Naive thymus-derived CD4-positive, alpha-beta T cell (primary cell): ENCODE measurements at regions not wholly inside any gene's neighbourhood (a gene's known extent, or its start where the extent isn't known, plus 50 kb on each side); places are given as distances from the start of the nearest gene placed in this dataset.
A peak's percentile ranks its signal among the peaks of the same experiment; 100 is the strongest.

ENCODE experiments used
- ATAC-seq: fragments of 150-1000 bp; cut with Tn5 transposase; 2 replicates; pipeline ENCODE4 v1.10.0; 2021; ENCODE audit warnings: mild to moderate bottlenecking, moderate library complexity
- CTCF ChIA-PET: fragments of 350-600 bp; sonication (Branson Sonifier 250); formaldehyde crosslinking; loops from one replicate; lab custom pipeline; 2021; ENCODE audit warnings: antibody characterized with exemption; lab: Charles Lee
- POLR2A ChIA-PET: fragments of 350-600 bp; sonication (Branson Sonifier 250); formaldehyde crosslinking; loops from one replicate; lab custom pipeline; 2021; ENCODE audit warnings: antibody characterized with exemption, inconsistent platforms; lab: Charles Lee
- DNase-seq, 9 donors: peaks; one replicate each; pipeline versions ENCODE4 v3.0.0 to v3.0.0-alpha.2; 2020 to 2022; ENCODE audit warnings: mixed read lengths in 1 of 9
- H3K27ac ChIP-seq: one replicate; pipeline ENCODE4 v1.7.0; 2013; ENCODE audit warnings: mild to moderate bottlenecking, low read depth, low read length, moderate library complexity
- H3K27me3 ChIP-seq, 2 donors: one replicate each; pipeline ENCODE4 v1.7.0; 2013; ENCODE audit warnings: low read length in 2 of 2, mild to moderate bottlenecking in 2 of 2, moderate library complexity in 2 of 2; ENCODE audit not compliant: control insufficient read depth in 2 of 2, insufficient read depth in 2 of 2
- H3K36me3 ChIP-seq, 3 experiments: 1 replicate in 2 of 3; 2 replicates in 1 of 3; pipeline ENCODE4 v1.7.0; 2013; ENCODE audit warnings: low read length in 3 of 3, mild to moderate bottlenecking in 3 of 3, moderate library complexity in 1 of 3; ENCODE audit not compliant: insufficient read depth in 3 of 3, control insufficient read depth in 2 of 3
- H3K4me1 ChIP-seq, 2 donors: one replicate each; pipeline ENCODE4 v1.7.0; 2013; ENCODE audit warnings: low read length in 2 of 2, mild to moderate bottlenecking in 2 of 2, moderate library complexity in 1 of 2; ENCODE audit not compliant: control insufficient read depth in 2 of 2, insufficient read depth in 2 of 2
- H3K4me3 ChIP-seq: 2 replicates; pipeline ENCODE4 v1.7.0; 2013; ENCODE audit warnings: mild to moderate bottlenecking, low read length
- H3K9me3 ChIP-seq, 3 experiments: 1 replicate in 2 of 3; 2 replicates in 1 of 3; pipeline ENCODE4 v1.7.0; 2013; ENCODE audit warnings: low read length in 3 of 3; ENCODE audit not compliant: control insufficient read depth in 2 of 3
- H3K27ac Mint-ChIP-seq, 9 donors: one replicate each; pipeline ENCODE4 v1.8.0; 2020 to 2022; ENCODE audit warnings: mixed read lengths in 9 of 9, mild to moderate bottlenecking in 8 of 9, moderate library complexity in 5 of 9, inconsistent platforms in 2 of 9
- H3K27me3 Mint-ChIP-seq, 5 donors: one replicate each; pipeline ENCODE4 v1.8.0; 2021 to 2022; ENCODE audit warnings: mixed read lengths in 5 of 5, mild to moderate bottlenecking in 1 of 5
- H3K36me3 Mint-ChIP-seq, 5 donors: one replicate each; pipeline ENCODE4 v1.8.0; 2020 to 2022; ENCODE audit warnings: mixed read lengths in 5 of 5, mild to moderate bottlenecking in 3 of 5, inconsistent platforms in 1 of 5
- H3K4me1 Mint-ChIP-seq, 7 donors: one replicate each; pipeline ENCODE4 v1.8.0; 2020 to 2022; ENCODE audit warnings: mixed read lengths in 7 of 7, mild to moderate bottlenecking in 3 of 7, inconsistent platforms in 1 of 7
- H3K4me3 Mint-ChIP-seq, 10 donors: one replicate each; pipeline ENCODE4 v1.8.0; 2020 to 2022; ENCODE audit warnings: mild to moderate bottlenecking in 10 of 10, mixed read lengths in 10 of 10, moderate library complexity in 6 of 10, inconsistent platforms in 2 of 10
- H3K9me3 Mint-ChIP-seq, 11 donors: one replicate each; pipeline ENCODE4 v1.8.0; 2020 to 2022; ENCODE audit warnings: mixed read lengths in 11 of 11, mild to moderate bottlenecking in 4 of 11, inconsistent platforms in 1 of 11, moderate library complexity in 1 of 11
- intact Hi-C, 2 donors: fragments of 100-400 bp; cut with micrococcal nuclease; formaldehyde crosslinking; loops; one replicate each; pipeline ENCODE4 v1.15.1; 2023

DNA sequence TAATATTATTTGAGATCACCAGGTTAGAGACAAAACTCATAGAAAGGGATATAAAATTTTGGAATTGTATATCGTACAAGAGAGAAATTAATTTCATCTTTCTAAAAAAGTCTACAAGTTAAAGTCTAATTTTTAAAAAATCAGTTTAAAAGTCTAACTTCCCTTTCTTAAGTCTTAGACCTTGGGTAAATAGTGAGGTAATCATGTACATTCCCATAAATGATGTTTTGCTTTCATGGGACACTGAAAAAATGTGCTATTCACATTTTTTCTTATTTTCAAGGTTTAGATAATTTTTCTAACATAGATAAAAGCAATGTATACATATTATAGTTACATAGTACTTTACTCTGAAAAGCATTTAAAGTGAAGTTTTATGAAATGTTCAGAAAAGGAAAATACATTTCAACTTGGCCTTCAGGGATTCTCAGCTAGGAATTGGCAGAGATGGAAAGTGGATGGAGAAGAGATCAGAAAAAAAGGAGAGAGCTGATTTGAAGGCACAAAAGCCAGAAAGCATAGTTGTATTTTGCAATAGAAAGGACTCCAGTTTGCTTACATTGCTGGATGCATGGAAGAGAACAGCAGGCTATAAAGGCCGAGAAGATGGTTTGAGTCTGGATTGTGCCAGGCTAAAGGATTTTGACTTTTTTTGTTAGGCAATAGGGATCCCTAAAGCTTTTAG is 194.0 kb downstream of the CASP12 start:
- Mint-ChIP-seq H3K4me3 (peak overlapping the region in 9 of 10 donors; percentile 65 to 87 (median 69)), H3K27me3 (no peaks in the 10 kb centered on the region), H3K36me3 (peaks cover 0 to 25% (median 0%) of the 10 kb centered on the region in 5 donors), H3K4me1 (peaks cover 35 to 69% (median 56%) of the 10 kb centered on the region in 7 donors), H3K27ac (peak overlapping the region; percentile 82 to 98 (median 96)), H3K9me3 (peaks cover 0 to 6% (median 0%) of the 10 kb centered on the region in 11 donors)
- Histone ChIP-seq H3K4me1 (peaks cover 42 to 50% of the 10 kb centered on the region in 2 donors), H3K27ac (peak overlapping the region; percentile 67), H3K4me3 (peak overlapping the region; percentile 3), H3K36me3 (no peaks in the 10 kb centered on the region), H3K9me3 (no peaks in the 10 kb centered on the region), H3K27me3 (no peaks in the 10 kb centered on the region)
- POLR2A ChIA-PET, result interaction anchor here (0.6 to 2.1 kb wide), 2 partner anchors 11 to 96 kb away, joined by 3 to 8 read pairs; no protein-coding TSS in a partner anchor
- intact Hi-C loops, result loop anchor here (1.0 to 10.0 kb wide), 9 partner anchors 35 to 1599 kb away; partner anchors contain the start of genes AASDHPPT (in 1 of the 2), CARD16 (in 1 of the 2), CASP1 (in 1 of the 2) and DYNC2H1 (in 1 of the 2)
- DNase-seq (no peak), ATAC-seq (no peak)
- CTCF ChIA-PET, result interaction anchor here (0.7 to 0.8 kb wide), 2 partner anchors 130 to 210 kb away, joined by 3 read pairs; no protein-coding TSS in a partner anchor

DNA sequence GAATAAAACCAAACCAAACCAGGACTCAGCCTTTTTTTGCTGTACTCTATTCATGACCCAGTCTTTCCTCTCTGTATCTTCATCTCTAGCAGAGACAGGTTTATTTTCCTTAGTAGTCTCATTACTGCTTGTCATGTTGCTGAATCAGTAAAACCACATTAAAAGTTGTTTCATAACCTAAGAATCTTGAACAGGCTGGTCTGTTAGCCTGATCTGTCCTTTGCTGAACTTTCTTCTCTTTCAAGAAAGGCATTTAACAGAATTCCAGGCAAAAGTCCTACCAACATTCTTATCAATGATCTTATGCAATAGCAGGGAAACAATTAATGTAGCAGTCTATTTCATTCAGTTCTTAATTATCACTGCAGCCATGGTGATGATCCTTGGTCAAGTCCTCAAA is 197.7 kb downstream of the CASP12 start:
- intact Hi-C loops, result loop anchor here (1.0 to 10.0 kb wide), 5 partner anchors 13 to 1596 kb away; partner anchors contain the start of genes CARD16 (in 1 of the 2), CASP1 (in 1 of the 2) and DYNC2H1 (in 1 of the 2)
- Mint-ChIP-seq H3K27ac (peak overlapping the region in 6 of 9 donors; percentile 17 to 70 (median 28)), H3K27me3 (no peaks in the 10 kb centered on the region), H3K9me3 (peaks cover 0 to 5% (median 0%) of the 10 kb centered on the region in 11 donors), H3K36me3 (peaks cover 0 to 18% (median 0%) of the 10 kb centered on the region in 5 donors), H3K4me1 (peaks cover 22 to 42% (median 35%) of the 10 kb centered on the region in 7 donors), H3K4me3 (peak overlapping the region in 7 of 10 donors; percentile 11 to 65 (median 35))
- no peak overlapping the region for H3K27ac ChIP-seq
- no peak overlapping the region for H3K4me3 ChIP-seq
- peak in 5 of 9 donors; percentile 9 to 46 (median 30) for DNase-seq
- no peaks in the 10 kb centered on the region for H3K36me3 ChIP-seq
- H3K27me3 ChIP-seq, result no peaks in the 10 kb centered on the region
- peak; percentile 73 for ATAC-seq
- no peaks in the 10 kb centered on the region for H3K9me3 ChIP-seq
- CTCF ChIA-PET, result interaction anchor here (1.2 kb wide), 1 partner anchor 12 kb away, joined by 3 read pairs; no protein-coding TSS in a partner anchor
- peaks cover 23 to 24% of the 10 kb centered on the region in 2 donors for H3K4me1 ChIP-seq
- POLR2A ChIA-PET, result interaction anchor here (0.5 to 1.8 kb wide), 3 partner anchors 9 to 92 kb away, joined by 3 to 4 read pairs (median 3); no protein-coding TSS in a partner anchor

DNA sequence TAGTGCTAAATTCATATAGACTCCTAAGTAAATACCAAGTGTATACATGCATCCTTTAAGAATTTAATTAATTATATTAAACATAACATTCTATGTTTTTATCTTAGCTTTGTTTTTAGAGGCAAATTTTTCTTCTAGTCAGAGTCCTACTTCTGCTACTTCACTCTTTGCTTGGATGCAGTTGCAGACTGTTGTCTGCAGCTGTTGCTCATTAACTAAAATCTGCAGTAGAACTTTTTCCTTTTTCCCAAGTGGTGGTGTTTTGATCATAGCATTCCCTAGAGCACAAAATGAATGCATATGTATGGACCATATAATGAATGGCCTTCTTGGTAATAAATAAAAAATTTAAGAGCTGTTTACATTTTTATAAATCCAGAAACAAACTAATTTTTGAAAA is 198.3 kb downstream of the CASP12 start:
- no peaks in the 10 kb centered on the region for H3K36me3 ChIP-seq
- peaks cover 18 to 19% of the 10 kb centered on the region in 2 donors for H3K4me1 ChIP-seq
- H3K4me3 ChIP-seq, result no peak overlapping the region
- peaks cover 0 to 16% (median 0%) of the 10 kb centered on the region in 5 donors for H3K36me3 Mint-ChIP-seq
- peaks cover 0 to 5% (median 0%) of the 10 kb centered on the region in 11 donors for H3K9me3 Mint-ChIP-seq
- no peaks in the 10 kb centered on the region for H3K9me3 ChIP-seq
- no peak overlapping the region for H3K27ac ChIP-seq
- peak overlapping the region in 1 of 9 donors; percentile 17 for H3K27ac Mint-ChIP-seq
- H3K4me1 Mint-ChIP-seq, result peaks cover 17 to 35% (median 28%) of the 10 kb centered on the region in 7 donors
- DNase-seq, result no peak
- ChIA-PET CTCF (interaction anchor here (1.2 kb wide), 1 partner anchor 11 kb away, joined by 3 read pairs; no protein-coding TSS in a partner anchor), POLR2A (interaction anchor here (1.1 to 1.8 kb wide), 2 partner anchors 10 to 93 kb away, joined by 3 to 4 read pairs; no protein-coding TSS in a partner anchor)
- intact Hi-C loops, result loop anchor here (5.0 to 10.0 kb wide), 4 partner anchors 33 to 1595 kb away; partner anchors contain the start of genes CARD16 (in 1 of the 2), CASP1 (in 1 of the 2) and DYNC2H1 (in 1 of the 2)
- H3K27me3 ChIP-seq, result no peaks in the 10 kb centered on the region
- no peak for ATAC-seq
- no peaks in the 10 kb centered on the region for H3K27me3 Mint-ChIP-seq
- H3K4me3 Mint-ChIP-seq, result no peak overlapping the region

DNA sequence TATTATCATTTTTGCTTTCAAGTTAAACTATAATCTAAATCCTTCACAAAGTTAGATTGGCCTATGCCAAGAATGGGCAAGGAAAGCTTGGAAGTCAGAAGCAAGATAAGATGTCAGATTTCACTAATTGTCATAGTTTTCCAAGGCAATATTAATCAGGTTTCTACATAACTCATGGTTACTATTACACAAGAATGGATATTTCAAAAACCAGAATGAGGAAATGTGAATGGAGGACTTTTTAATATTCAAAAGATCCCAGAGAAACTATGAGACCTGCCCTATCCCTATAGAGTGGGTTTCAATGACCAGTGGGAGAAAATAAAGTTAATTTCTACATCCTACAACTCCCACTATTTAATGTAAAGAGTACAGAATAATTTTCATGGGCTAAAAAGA is 203.2 kb downstream of the CASP12 start:
- ChIA-PET CTCF (no interaction called here), POLR2A (no interaction called here)
- Mint-ChIP-seq H3K9me3 (peaks cover 0 to 10% (median 2%) of the 10 kb centered on the region in 11 donors), H3K36me3 (peaks cover 0 to 12% (median 0%) of the 10 kb centered on the region in 5 donors), H3K27me3 (no peaks in the 10 kb centered on the region), H3K4me1 (peaks cover 0 to 9% (median 6%) of the 10 kb centered on the region in 7 donors), H3K27ac (no peak overlapping the region), H3K4me3 (no peak overlapping the region)
- Histone ChIP-seq H3K4me3 (no peak overlapping the region), H3K27ac (no peak overlapping the region), H3K4me1 (peaks cover under 1% of the 10 kb centered on the region in 2 donors), H3K9me3 (no peaks in the 10 kb centered on the region), H3K36me3 (no peaks in the 10 kb centered on the region), H3K27me3 (no peaks in the 10 kb centered on the region)
- intact Hi-C loops, result no loop called here
- no peak for ATAC-seq
- DNase-seq, result no peak

DNA sequence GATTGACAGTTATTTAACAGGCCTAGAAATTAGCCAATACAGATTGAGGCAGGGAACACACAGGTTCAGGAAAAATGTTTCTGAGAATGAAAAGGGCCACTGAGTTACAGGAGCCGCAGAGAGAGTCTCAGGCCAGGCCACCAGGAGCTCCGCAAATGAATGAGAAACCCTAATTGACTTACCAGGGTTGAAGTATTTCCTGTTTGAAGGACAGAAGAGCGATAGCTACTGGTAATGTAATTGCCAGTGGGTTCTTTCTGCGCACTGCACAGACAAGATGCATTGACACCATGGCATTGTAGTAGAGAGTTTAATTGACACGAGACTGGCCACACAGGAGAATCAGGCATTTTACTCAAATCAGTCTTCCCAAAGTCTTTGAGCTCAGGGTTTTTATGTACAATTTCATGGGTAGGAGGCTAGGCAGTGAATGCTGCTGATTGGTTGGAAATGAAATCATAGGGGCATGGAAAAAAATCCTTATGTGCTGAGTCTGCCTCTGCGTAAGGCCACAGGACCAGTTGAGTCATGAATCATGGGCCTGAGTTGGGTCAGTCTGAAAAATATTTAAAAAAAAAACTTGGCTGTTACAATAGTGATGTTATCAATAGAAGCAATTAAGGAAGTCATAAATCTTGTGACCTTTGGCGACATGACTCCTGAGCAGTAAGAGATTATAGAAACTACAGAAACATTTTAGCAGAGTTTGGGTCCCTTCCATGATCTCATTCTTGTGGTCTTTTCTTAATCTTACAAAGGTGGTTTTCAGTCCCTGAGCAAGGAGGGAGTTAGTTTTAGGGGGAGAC is 203.8 kb downstream of the CASP12 start:
- H3K9me3 ChIP-seq, result no peaks in the 10 kb centered on the region
- H3K36me3 ChIP-seq, result no peaks in the 10 kb centered on the region
- peaks cover 0 to 12% (median 0%) of the 10 kb centered on the region in 5 donors for H3K36me3 Mint-ChIP-seq
- no peaks in the 10 kb centered on the region for H3K4me1 ChIP-seq
- ChIA-PET POLR2A (interaction anchor here (0.8 kb wide), 1 partner anchor 1388 kb away, joined by 3 read pairs; no protein-coding TSS in a partner anchor), CTCF (no interaction called here)
- DNase-seq (no peak), ATAC-seq (peak; percentile 47)
- intact Hi-C loops, result no loop called here
- H3K4me3 ChIP-seq, result no peak overlapping the region
- peaks cover 0 to 9% (median 5%) of the 10 kb centered on the region in 7 donors for H3K4me1 Mint-ChIP-seq
- no peak overlapping the region for H3K27ac Mint-ChIP-seq
- H3K27me3 ChIP-seq, result no peaks in the 10 kb centered on the region
- H3K4me3 Mint-ChIP-seq, result no peak overlapping the region
- H3K9me3 Mint-ChIP-seq, result peaks cover 0 to 10% (median 2%) of the 10 kb centered on the region in 11 donors
- no peak overlapping the region for H3K27ac ChIP-seq
- no peaks in the 10 kb centered on the region for H3K27me3 Mint-ChIP-seq

DNA sequence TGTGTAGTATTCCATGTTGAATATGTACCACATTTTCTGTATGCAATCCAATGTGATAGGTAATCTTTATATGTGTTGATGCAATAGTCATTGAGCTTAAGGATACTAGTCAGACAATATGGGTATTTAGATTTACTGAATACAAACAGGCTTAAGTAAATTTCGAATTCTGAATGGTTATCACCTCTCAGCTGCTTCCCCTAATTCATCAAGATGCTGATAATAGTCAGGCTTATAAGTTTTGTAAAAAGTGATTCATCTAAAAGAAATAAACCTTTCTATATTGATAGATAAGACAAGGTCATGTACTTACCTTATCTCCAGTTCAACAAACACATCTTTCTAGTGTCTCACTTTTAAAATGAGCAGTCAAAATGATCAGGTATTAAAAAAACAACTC is 205.5 kb downstream of the CASP12 start:
- ATAC-seq (no peak), DNase-seq (no peak)
- Histone ChIP-seq H3K36me3 (no peaks in the 10 kb centered on the region), H3K27ac (no peak overlapping the region), H3K27me3 (no peaks in the 10 kb centered on the region), H3K4me1 (no peaks in the 10 kb centered on the region), H3K4me3 (no peak overlapping the region), H3K9me3 (no peaks in the 10 kb centered on the region)
- no peak overlapping the region for H3K4me3 Mint-ChIP-seq
- H3K4me1 Mint-ChIP-seq, result peaks cover 4 to 14% (median 7%) of the 10 kb centered on the region in 7 donors
- H3K27ac Mint-ChIP-seq, result no peak overlapping the region
- H3K27me3 Mint-ChIP-seq, result no peaks in the 10 kb centered on the region
- H3K36me3 Mint-ChIP-seq, result peaks cover 0 to 12% (median 0%) of the 10 kb centered on the region in 5 donors
- CTCF ChIA-PET, result no interaction called here
- intact Hi-C loops, result no loop called here
- H3K9me3 Mint-ChIP-seq, result peaks cover 0 to 10% (median 2%) of the 10 kb centered on the region in 11 donors
- POLR2A ChIA-PET, result no interaction called here
